CD4-positive, alpha-beta T cell (primary cell): ENCODE measurements at regions not wholly inside any gene's neighbourhood (a gene's known extent, or its start where the extent isn't known, plus 50 kb on each side); places are given as distances from the start of the nearest gene placed in this dataset.
A peak's percentile ranks its signal among the peaks of the same experiment; 100 is the strongest.

Source experiments
- ATAC-seq: fragments of 200-7000 bp; cut with Tn5 transposase; one replicate; pipeline ENCODE4 v1.10.0; 2022; ENCODE audit warnings: mild to moderate bottlenecking; ENCODE audit not compliant: poor library complexity
- CTCF ChIA-PET: fragments of 350-600 bp; sonication (Branson Sonifier 250); formaldehyde crosslinking; loops from one replicate; lab custom pipeline; 2021; ENCODE audit warnings: antibody characterized with exemption, inconsistent platforms; lab: Charles Lee
- POLR2A ChIA-PET: fragments of 350-600 bp; sonication (Branson Sonifier 250); formaldehyde crosslinking; loops from one replicate; lab custom pipeline; 2021; ENCODE audit warnings: antibody characterized with exemption, inconsistent platforms; lab: Charles Lee
- DNase-seq, 14 experiments: peaks; one replicate each; pipeline ENCODE4 v3.0.0-alpha.2; 2013 to 2020; ENCODE audit warnings: mixed read lengths in 2 of 14
- H3K27ac ChIP-seq, 2 donors: one replicate each; pipeline versions ENCODE4 v1.5.1 to v1.7.0; 2013; ENCODE audit warnings: low read length in 2 of 2, low read depth in 1 of 2, mild to moderate bottlenecking in 1 of 2
- H3K27me3 ChIP-seq, 2 experiments: 1 replicate in 1 of 2; 2 replicates in 1 of 2; pipeline versions ENCODE4 v1.6.1 to v1.7.0; 2013; ENCODE audit warnings: low read length in 2 of 2, control low read depth in 1 of 2, mild to moderate bottlenecking in 1 of 2, moderate library complexity in 1 of 2; ENCODE audit not compliant: insufficient read depth in 2 of 2, control insufficient read depth in 1 of 2
- H3K36me3 ChIP-seq: one replicate; pipeline ENCODE4 v1.6.1; 2013; ENCODE audit warnings: low read length, control low read depth; ENCODE audit not compliant: insufficient read depth
- H3K4me1 ChIP-seq: one replicate; pipeline ENCODE4 v1.6.1; 2013; ENCODE audit warnings: low read length, control low read depth; ENCODE audit not compliant: insufficient read depth
- H3K4me3 ChIP-seq: one replicate; pipeline ENCODE4 v1.5.1; 2013; ENCODE audit warnings: mild to moderate bottlenecking, low read length, moderate library complexity
- H3K9me3 ChIP-seq, 2 experiments: 1 replicate in 1 of 2; 2 replicates in 1 of 2; pipeline versions ENCODE4 v1.6.1 to v1.7.0; 2013; ENCODE audit warnings: low read length in 2 of 2, mild to moderate bottlenecking in 2 of 2, control low read depth in 1 of 2, moderate library complexity in 1 of 2; ENCODE audit not compliant: control insufficient read depth in 1 of 2, insufficient read depth in 1 of 2
- H3K27ac Mint-ChIP-seq: one replicate; pipeline ENCODE4 v1.8.0; 2020; ENCODE audit warnings: mixed read lengths
- H3K27me3 Mint-ChIP-seq: one replicate; pipeline ENCODE4 v1.8.0; 2021; ENCODE audit warnings: mixed read lengths
- H3K36me3 Mint-ChIP-seq: one replicate; pipeline ENCODE4 v1.8.0; 2021; ENCODE audit warnings: low read depth, mixed read lengths
- H3K4me1 Mint-ChIP-seq: one replicate; pipeline ENCODE4 v1.8.0; 2021; ENCODE audit warnings: low read depth, mixed read lengths
- H3K4me3 Mint-ChIP-seq: one replicate; pipeline ENCODE4 v1.8.0; 2020; ENCODE audit warnings: mild to moderate bottlenecking, mixed read lengths
- H3K9me3 Mint-ChIP-seq: one replicate; pipeline ENCODE4 v1.8.0; 2020; ENCODE audit warnings: mixed read lengths
- CTCF ChIP-seq: fragments of 200-600 bp; IDR thresholded peaks from one replicate; pipeline ENCODE4 v1.8.0; 2022; ENCODE audit warnings: antibody characterized with exemption, mild to moderate bottlenecking
- intact Hi-C, 2 experiments: fragments of 100-400 bp; cut with DNase I in 1 of 2; cut with micrococcal nuclease in 1 of 2; formaldehyde crosslinking; loops; one replicate each; pipeline versions ENCODE4 v1.15.1 to v1.9.0; 2023 to 2025; cut with DNase I, micrococcal nuclease

DNA sequence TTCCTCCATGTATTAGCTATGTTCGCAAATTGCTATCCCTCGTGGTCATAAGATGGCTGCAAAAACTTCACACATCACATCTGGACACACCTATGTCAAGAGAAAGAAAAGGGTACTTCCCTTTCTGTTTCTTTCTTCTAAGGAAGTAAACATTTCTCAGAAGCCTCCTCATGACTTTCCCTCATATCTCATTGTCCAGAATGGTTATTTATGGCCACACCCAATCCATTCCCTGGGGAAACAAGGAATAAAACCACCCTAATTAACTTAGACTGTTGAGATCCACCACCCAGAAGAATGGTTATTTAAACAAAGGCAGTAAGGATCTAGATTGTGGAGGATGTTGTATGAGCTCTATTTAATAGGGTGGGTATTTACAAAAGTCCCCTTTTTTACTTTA lies 160.8 kb upstream of the LNX1 start:
- peaks cover 4% of the 10 kb centered on the region for H3K9me3 Mint-ChIP-seq
- no peak for TF ChIP-seq CTCF
- Histone ChIP-seq H3K4me3 (no peak overlapping the region), H3K4me1 (no peaks in the 10 kb centered on the region), H3K27me3 (no peaks in the 10 kb centered on the region), H3K9me3 (peaks cover 5 to 6% of the 10 kb centered on the region in 2 experiments), H3K27ac (no peak overlapping the region), H3K36me3 (no peaks in the 10 kb centered on the region)
- H3K4me1 Mint-ChIP-seq: no peaks in the 10 kb centered on the region
- CTCF ChIA-PET: no interaction called here
- intact Hi-C loops: no loop called here
- H3K36me3 Mint-ChIP-seq: no peaks in the 10 kb centered on the region
- H3K27me3 Mint-ChIP-seq: peaks cover 24% of the 10 kb centered on the region
- POLR2A ChIA-PET: no interaction called here
- ATAC-seq (no peak), DNase-seq (no peak)
- no peak overlapping the region for H3K27ac Mint-ChIP-seq
- H3K4me3 Mint-ChIP-seq: no peak overlapping the region

GRCh38 chr4:53748328-53748772 lies 157.1 kb upstream of the LNX1 start:
- Mint-ChIP-seq H3K27ac (no peak overlapping the region), H3K36me3 (no peaks in the 10 kb centered on the region), H3K9me3 (no peaks in the 10 kb centered on the region), H3K4me1 (no peaks in the 10 kb centered on the region), H3K4me3 (no peak overlapping the region), H3K27me3 (peaks cover 35% of the 10 kb centered on the region)
- TF ChIP-seq CTCF: no peak
- peak in 3 of 14 experiments; percentile 1 to 10 (median 10) for DNase-seq
- Histone ChIP-seq H3K27ac (no peak overlapping the region), H3K4me3 (no peak overlapping the region), H3K27me3 (no peaks in the 10 kb centered on the region), H3K36me3 (no peaks in the 10 kb centered on the region), H3K9me3 (no peaks in the 10 kb centered on the region), H3K4me1 (no peaks in the 10 kb centered on the region)
- ATAC-seq: no peak
- ChIA-PET CTCF (interaction anchor here (0.8 kb wide), 1 partner anchor 33 kb away, joined by 3 read pairs; no protein-coding TSS in a partner anchor), POLR2A (no interaction called here)
- intact Hi-C loops: no loop called here

DNA sequence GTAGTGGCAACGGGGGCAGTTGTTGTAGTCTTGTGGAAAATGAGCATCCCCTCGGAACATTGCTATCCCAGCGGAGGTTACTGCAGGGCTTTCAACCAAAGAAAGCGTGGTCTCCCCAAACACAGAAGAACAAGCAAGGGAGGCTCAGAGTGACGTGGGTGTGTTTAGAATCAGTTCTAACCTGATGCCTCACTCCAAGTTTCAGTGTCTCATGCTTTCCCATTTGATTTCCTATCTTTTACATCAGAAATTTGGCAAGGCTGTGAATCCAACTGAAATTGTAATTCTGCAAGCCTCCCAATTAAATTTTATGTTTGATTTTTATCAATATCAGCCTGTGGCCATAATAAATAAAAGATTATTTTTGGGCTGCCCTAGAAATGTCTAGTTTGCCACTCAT lies 156.1 kb upstream of the LNX1 start:
- CTCF ChIA-PET: no interaction called here
- ATAC-seq: no peak
- no peak for TF ChIP-seq CTCF

More for the DNA sequence above, 156.1 kb upstream of the LNX1 start:
- DNase-seq: no peak
- Mint-ChIP-seq H3K4me3 (no peak overlapping the region), H3K36me3 (no peaks in the 10 kb centered on the region), H3K27me3 (peaks cover 29% of the 10 kb centered on the region), H3K4me1 (no peaks in the 10 kb centered on the region), H3K9me3 (no peaks in the 10 kb centered on the region), H3K27ac (no peak overlapping the region)
- H3K4me1 ChIP-seq: no peaks in the 10 kb centered on the region
- POLR2A ChIA-PET: no interaction called here
- H3K27me3 ChIP-seq: no peaks in the 10 kb centered on the region
- intact Hi-C loops: no loop called here
- no peaks in the 10 kb centered on the region for H3K9me3 ChIP-seq
- no peak overlapping the region for H3K4me3 ChIP-seq
- no peak overlapping the region for H3K27ac ChIP-seq
- no peaks in the 10 kb centered on the region for H3K36me3 ChIP-seq
